HL-60 (cell line): ENCODE measurements at regions not wholly inside any gene's neighbourhood (a gene's known extent, or its start where the extent isn't known, plus 50 kb on each side); places are given as distances from the start of the nearest gene placed in this dataset.

ENCODE experiments used
- DNase-seq, 2 experiments: peaks; one replicate each; pipeline ENCODE4 v3.0.0-alpha.2; 2010 to 2020; ENCODE audit warnings: low read depth in 1 of 2, low spot score in 1 of 2
- H3K27ac ChIP-seq: fragments of 250-450 bp; sonication (Bioruptor Pico); replicated peaks from 2 replicates; pipeline ENCODE4 v1.5.1; 2020; ENCODE audit warnings: mild to moderate bottlenecking, moderate library complexity
- H3K27me3 ChIP-seq: fragments of 250-450 bp; sonication (Bioruptor Pico); 2 replicates; pipeline ENCODE4 v1.5.1; 2021; ENCODE audit warnings: mild to moderate bottlenecking, moderate library complexity; ENCODE audit not compliant: insufficient read depth, poor library complexity, severe bottlenecking
- H3K4me3 ChIP-seq: replicated peaks from 2 replicates; pipeline ENCODE4 v1.5.1; 2011; ENCODE audit warnings: mild to moderate bottlenecking, control low read depth, low read length; ENCODE audit not compliant: insufficient read depth
- GABPA ChIP-seq: IDR thresholded peaks from 2 replicates; pipeline ENCODE4 v1.6.1; 2012; ENCODE audit warnings: low read depth
- POLR2AphosphoS5 ChIP-seq: IDR thresholded peaks from 2 replicates; pipeline ENCODE4 v1.6.1; 2012; ENCODE audit warnings: low read depth
- SPI1 ChIP-seq: IDR thresholded peaks from 2 replicates; pipeline ENCODE4 v1.6.1; 2012; ENCODE audit warnings: low read depth, mild to moderate bottlenecking, borderline replicate concordance
- TF ChIP-seq, protein P1 (sequence below): IDR thresholded peaks from 2 replicates; pipeline ENCODE4 v1.6.1; 2012; ENCODE audit warnings: low read depth; ENCODE audit not compliant: insufficient replicate concordance
- TF ChIP-seq, protein P2 (sequence below): IDR thresholded peaks from one replicate; pipeline ENCODE4 v1.5.1; 2011; ENCODE audit warnings: low read length, control low read depth, inconsistent platforms; ENCODE audit not compliant: insufficient read depth

DNA sequence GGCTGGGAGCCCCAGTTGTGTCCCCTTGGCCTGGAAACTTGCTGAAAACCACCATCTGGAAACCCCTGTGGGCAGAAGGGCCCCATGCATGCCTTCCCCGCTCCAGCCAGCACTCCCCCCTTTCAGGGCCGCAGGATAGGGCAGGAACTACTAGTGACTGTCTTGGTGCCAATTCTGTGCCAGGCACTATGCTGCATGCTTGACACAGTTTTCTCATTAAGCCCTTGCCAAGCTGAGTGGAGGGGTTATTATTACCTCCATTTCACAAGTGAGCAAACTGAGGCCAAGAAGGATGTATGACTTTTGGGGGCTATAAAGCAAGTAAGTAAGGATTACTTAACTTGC, 73.6 kb upstream of the PJA1 start:
- TF ChIP-seq, protein P1, sequence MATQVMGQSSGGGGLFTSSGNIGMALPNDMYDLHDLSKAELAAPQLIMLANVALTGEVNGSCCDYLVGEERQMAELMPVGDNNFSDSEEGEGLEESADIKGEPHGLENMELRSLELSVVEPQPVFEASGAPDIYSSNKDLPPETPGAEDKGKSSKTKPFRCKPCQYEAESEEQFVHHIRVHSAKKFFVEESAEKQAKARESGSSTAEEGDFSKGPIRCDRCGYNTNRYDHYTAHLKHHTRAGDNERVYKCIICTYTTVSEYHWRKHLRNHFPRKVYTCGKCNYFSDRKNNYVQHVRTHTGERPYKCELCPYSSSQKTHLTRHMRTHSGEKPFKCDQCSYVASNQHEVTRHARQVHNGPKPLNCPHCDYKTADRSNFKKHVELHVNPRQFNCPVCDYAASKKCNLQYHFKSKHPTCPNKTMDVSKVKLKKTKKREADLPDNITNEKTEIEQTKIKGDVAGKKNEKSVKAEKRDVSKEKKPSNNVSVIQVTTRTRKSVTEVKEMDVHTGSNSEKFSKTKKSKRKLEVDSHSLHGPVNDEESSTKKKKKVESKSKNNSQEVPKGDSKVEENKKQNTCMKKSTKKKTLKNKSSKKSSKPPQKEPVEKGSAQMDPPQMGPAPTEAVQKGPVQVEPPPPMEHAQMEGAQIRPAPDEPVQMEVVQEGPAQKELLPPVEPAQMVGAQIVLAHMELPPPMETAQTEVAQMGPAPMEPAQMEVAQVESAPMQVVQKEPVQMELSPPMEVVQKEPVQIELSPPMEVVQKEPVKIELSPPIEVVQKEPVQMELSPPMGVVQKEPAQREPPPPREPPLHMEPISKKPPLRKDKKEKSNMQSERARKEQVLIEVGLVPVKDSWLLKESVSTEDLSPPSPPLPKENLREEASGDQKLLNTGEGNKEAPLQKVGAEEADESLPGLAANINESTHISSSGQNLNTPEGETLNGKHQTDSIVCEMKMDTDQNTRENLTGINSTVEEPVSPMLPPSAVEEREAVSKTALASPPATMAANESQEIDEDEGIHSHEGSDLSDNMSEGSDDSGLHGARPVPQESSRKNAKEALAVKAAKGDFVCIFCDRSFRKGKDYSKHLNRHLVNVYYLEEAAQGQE, result no peak
- Histone ChIP-seq H3K27me3 (no peaks in the 10 kb centered on the region), H3K4me3 (no peak overlapping the region), H3K27ac (no peak overlapping the region)
- no peak for DNase-seq

DNA sequence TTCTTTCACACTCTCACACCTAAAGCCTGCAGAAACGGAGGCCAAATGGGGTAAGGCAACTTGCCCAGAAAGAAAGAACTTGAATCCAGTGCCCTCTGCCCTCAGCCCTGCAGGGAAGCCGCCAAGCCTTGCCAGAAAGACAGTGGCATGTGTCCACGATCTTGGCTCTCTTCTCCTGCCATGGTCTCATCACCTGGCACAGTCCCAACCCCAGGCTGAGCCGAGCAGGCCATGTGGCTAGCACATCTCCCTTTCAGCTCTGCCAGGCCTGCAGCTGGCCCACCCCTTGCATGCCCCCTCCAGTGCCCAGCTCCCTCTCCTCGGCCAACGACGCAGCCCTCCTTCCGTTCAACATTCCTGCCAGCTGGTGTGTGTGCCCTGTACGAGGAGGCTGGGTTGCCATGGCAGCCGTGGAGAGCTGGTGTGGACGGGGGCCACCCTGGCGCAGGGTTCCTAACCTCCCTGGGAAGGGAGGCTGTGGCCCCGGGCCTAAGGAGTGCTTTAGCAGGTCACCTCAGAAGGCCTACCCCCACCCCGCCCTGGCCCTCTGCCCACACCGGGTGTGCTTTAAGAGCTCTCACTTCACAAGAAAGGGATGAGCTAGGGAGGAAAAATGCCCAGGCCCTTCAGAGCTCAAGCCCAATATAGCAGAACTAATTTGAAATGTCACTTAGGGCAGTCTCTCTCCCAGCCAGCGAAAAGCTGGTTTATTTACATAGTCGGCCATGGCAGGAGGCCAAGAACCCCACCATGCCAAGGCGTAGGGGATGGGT, 73.0 kb upstream of the PJA1 start:
- no peak overlapping the region for H3K4me3 ChIP-seq
- H3K27ac ChIP-seq, result no peak overlapping the region
- no peaks in the 10 kb centered on the region for H3K27me3 ChIP-seq
- TF ChIP-seq GABPA (no peak), SPI1 (no peak), POLR2AphosphoS5 (no peak)
- TF ChIP-seq, protein P1, result no peak
- TF ChIP-seq, protein P2, sequence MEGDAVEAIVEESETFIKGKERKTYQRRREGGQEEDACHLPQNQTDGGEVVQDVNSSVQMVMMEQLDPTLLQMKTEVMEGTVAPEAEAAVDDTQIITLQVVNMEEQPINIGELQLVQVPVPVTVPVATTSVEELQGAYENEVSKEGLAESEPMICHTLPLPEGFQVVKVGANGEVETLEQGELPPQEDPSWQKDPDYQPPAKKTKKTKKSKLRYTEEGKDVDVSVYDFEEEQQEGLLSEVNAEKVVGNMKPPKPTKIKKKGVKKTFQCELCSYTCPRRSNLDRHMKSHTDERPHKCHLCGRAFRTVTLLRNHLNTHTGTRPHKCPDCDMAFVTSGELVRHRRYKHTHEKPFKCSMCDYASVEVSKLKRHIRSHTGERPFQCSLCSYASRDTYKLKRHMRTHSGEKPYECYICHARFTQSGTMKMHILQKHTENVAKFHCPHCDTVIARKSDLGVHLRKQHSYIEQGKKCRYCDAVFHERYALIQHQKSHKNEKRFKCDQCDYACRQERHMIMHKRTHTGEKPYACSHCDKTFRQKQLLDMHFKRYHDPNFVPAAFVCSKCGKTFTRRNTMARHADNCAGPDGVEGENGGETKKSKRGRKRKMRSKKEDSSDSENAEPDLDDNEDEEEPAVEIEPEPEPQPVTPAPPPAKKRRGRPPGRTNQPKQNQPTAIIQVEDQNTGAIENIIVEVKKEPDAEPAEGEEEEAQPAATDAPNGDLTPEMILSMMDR, result no peak
- DNase-seq, result no peak

DNA sequence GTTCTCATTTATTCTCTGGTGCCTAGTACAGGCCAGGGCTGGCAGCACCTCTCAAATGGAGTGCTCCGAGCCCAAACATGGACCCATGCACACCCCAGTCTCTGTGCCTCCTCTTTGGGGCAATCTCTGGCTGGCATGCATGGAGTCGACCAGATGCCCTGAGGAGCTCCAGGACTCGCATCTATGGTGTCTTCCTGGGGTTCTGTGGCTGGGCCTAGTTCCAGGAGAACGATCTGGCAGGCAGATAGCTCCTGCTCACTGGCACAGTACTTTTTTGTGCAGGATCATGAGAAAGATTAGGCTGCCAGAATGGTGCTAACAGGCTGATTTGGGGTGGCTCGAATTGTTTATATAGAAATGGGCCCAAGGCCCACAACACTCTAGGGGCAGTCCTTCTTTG, 72.0 kb upstream of the PJA1 start:
- Histone ChIP-seq H3K27ac (no peak overlapping the region), H3K27me3 (no peaks in the 10 kb centered on the region), H3K4me3 (no peak overlapping the region)
- no peak for DNase-seq
- no peak for TF ChIP-seq POLR2AphosphoS5
- no peak for TF ChIP-seq SPI1
- TF ChIP-seq, protein P1, result no peak

DNA sequence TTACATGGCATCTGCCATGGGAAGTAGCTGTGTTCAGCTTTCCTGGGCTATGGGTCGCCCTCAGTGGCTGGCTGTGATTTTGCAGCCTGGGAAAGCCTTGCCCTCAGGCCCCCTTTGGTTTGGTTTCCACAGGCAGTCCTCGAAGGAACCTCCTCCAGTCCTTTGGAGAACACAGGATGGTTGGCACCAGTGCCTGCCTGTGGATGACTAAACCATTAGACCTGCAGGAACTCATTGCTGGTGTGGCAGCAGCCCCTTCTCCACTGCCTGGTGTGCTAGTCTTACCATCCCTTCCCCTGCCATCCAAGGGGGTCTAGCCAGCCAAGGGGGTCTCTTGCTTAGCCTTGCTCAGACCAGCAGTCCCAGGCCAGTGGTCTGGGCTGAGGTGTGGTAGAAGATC, 71.4 kb upstream of the PJA1 start:
- H3K27ac ChIP-seq, result no peak overlapping the region
- TF ChIP-seq, protein P2, result no peak
- TF ChIP-seq POLR2AphosphoS5, result no peak
- TF ChIP-seq, protein P1, result no peak
- TF ChIP-seq GABPA, result no peak
- TF ChIP-seq SPI1, result no peak
- H3K27me3 ChIP-seq, result no peaks in the 10 kb centered on the region
- no peak overlapping the region for H3K4me3 ChIP-seq
- no peak for DNase-seq
